OCI-LY7 (cell line): ENCODE measurements at regions not wholly inside any gene's neighbourhood (a gene's known extent, or its start where the extent isn't known, plus 50 kb on each side); places are given as distances from the start of the nearest gene placed in this dataset.

Source experiments
- BruUV-seq: library from RNA; stranded (reverse); fragments of 400-500 nt; replicated peaks from 2 replicates; lab custom pipeline; 2021; lab: Mats Ljungman, UMichigan
- CTCF ChIA-PET: fragments of 300-600 bp; sonication (Branson Sonifier 250); formaldehyde crosslinking; loops from one replicate; lab custom pipeline; 2022; ENCODE audit warnings: antibody characterized with exemption; ENCODE audit not compliant: unreplicated experiment; lab: Charles Lee
- POLR2A ChIA-PET: fragments of 300-600 bp; sonication (Branson Sonifier 250); formaldehyde crosslinking; loops from one replicate; lab custom pipeline; 2022; ENCODE audit warnings: antibody characterized with exemption; lab: Charles Lee
- DNase-seq: peaks from one replicate; pipeline ENCODE4 v3.0.0-alpha.2; 2015; ENCODE audit warnings: low spot score
- H2AFZ ChIP-seq: fragments of 200-600 bp; sonication (generic), shearing (Covaris generic); 2 replicates; pipeline ENCODE4 v1.6.1; 2014; ENCODE audit warnings: mild to moderate bottlenecking, antibody characterized with exemption, low read length, moderate library complexity
- H3K27ac ChIP-seq: fragments of 200-600 bp; sonication (generic); 2 replicates; pipeline ENCODE4 v1.5.1; 2014; ENCODE audit warnings: mixed run types, low read depth, mild to moderate bottlenecking, moderate library complexity, low read length, inconsistent platforms; ENCODE audit not compliant: poor library complexity, severe bottlenecking
- H3K36me3 ChIP-seq: fragments of 200-600 bp; sonication (generic); 2 replicates; pipeline ENCODE4 v1.6.1; 2014; ENCODE audit warnings: mild to moderate bottlenecking, antibody characterized with exemption, low read length, moderate library complexity, mixed read lengths; ENCODE audit not compliant: insufficient read depth
- H3K4me1 ChIP-seq: fragments of 200-600 bp; sonication (generic); 2 replicates; pipeline ENCODE4 v1.5.1; 2014; ENCODE audit warnings: mild to moderate bottlenecking, low read length; ENCODE audit not compliant: insufficient read depth, poor library complexity, severe bottlenecking
- H3K4me2 ChIP-seq: fragments of 200-600 bp; sonication (generic); 2 replicates; pipeline ENCODE4 v1.6.1; 2014; ENCODE audit warnings: mild to moderate bottlenecking, low read length
- H3K4me3 ChIP-seq: fragments of 200-600 bp; sonication (generic); 2 replicates; pipeline ENCODE4 v1.5.1; 2014; ENCODE audit warnings: mild to moderate bottlenecking, low read depth, low read length; ENCODE audit not compliant: poor library complexity, severe bottlenecking
- H3K79me2 ChIP-seq: fragments of 200-600 bp; sonication (generic); 2 replicates; pipeline ENCODE4 v1.6.1; 2016; ENCODE audit warnings: low read depth, mild to moderate bottlenecking, low read length, moderate library complexity, mixed read lengths; ENCODE audit not compliant: insufficient read depth
- H3K9me2 ChIP-seq: fragments of 200-600 bp; sonication (generic); 2 replicates; pipeline ENCODE4 v1.6.1; 2016; ENCODE audit warnings: mild to moderate bottlenecking, low read length, mixed read lengths; ENCODE audit not compliant: insufficient read depth
- H3K9me3 ChIP-seq: fragments of 200-600 bp; sonication (generic); 2 replicates; pipeline ENCODE4 v1.6.1; 2014; ENCODE audit warnings: mild to moderate bottlenecking, mixed run types, low read length, mixed read lengths
- H4K20me1 ChIP-seq: fragments of 200-600 bp; sonication (generic); 2 replicates; pipeline ENCODE4 v1.6.1; 2014; ENCODE audit warnings: mild to moderate bottlenecking, antibody characterized with exemption, low read length, moderate library complexity, mixed read lengths; ENCODE audit not compliant: insufficient read depth
- CTCF ChIP-seq: fragments of 200-600 bp; sonication (generic); conservative IDR thresholded peaks from 2 replicates; pipeline ENCODE4 v1.5.1; 2014; ENCODE audit warnings: mild to moderate bottlenecking, antibody characterized with exemption, low read length, moderate library complexity, mixed read lengths
- EZH2phosphoT487 ChIP-seq: fragments of 200-600 bp; sonication (generic); IDR thresholded peaks from 2 replicates; pipeline ENCODE4 v1.6.1; 2018; ENCODE audit warnings: low read depth, borderline replicate concordance, mild to moderate bottlenecking, mixed run types, antibody characterized with exemption, low read length, moderate library complexity, mixed read lengths
- intact Hi-C: fragments of 100-400 bp; cut with micrococcal nuclease; formaldehyde crosslinking; loops from one replicate; pipeline ENCODE4 v1.10.0; 2022; ENCODE audit not compliant: unreplicated experiment

DNA sequence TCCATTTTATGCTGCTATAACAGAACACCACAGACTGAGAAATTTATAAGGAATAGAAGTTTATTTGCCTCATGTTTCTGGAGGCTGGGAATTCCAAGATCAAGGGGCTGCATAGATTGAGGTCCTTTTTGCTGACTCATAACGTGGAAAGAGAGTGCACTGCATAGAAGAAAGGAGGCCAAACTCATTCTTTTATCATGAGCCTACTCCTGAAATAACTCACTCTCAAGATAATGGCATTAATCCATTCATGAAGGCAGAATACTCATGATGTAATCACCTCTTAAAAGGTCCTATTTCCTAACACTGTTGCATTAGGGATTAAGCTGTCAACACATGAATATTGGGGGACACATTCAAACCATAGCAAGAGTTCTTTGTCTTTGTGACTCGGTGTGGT lies 60.0 kb upstream of the FBXO33 start:
- no peaks in the 10 kb centered on the region for H4K20me1 ChIP-seq
- H2AFZ ChIP-seq, result no peak overlapping the region
- ChIA-PET POLR2A (no interaction called here), CTCF (no interaction called here)
- TF ChIP-seq EZH2phosphoT487, result no peak
- TF ChIP-seq CTCF, result no peak
- no TSS peak for BruUV-seq
- H3K27ac ChIP-seq, result no peak overlapping the region
- H3K36me3 ChIP-seq, result no peaks in the 10 kb centered on the region
- no peak overlapping the region for H3K4me3 ChIP-seq
- no peak for DNase-seq
- no peaks in the 10 kb centered on the region for H3K9me2 ChIP-seq
- 0 out of 2 replicates have a peak, but pooled peaks cover 8% of the 10 kb centered on the region for H3K9me3 ChIP-seq
- intact Hi-C loops, result no loop called here
- H3K4me1 ChIP-seq, result no peaks in the 10 kb centered on the region
- no peak overlapping the region for H3K4me2 ChIP-seq
- no peaks in the 10 kb centered on the region for H3K79me2 ChIP-seq

- Histone ChIP-seq H3K4me3 (no peak overlapping the region), H3K4me1 (no peaks in the 10 kb centered on the region), H3K9me2 (no peaks in the 10 kb centered on the region), H3K27ac (no peak overlapping the region), H3K9me3 (0 out of 2 replicates have a peak, but pooled peaks cover 8% of the 10 kb centered on the region), H3K4me2 (no peak overlapping the region), H4K20me1 (no peaks in the 10 kb centered on the region), H3K79me2 (no peaks in the 10 kb centered on the region), H3K36me3 (no peaks in the 10 kb centered on the region), H2AFZ (peak overlapping the region; percentile 49)
- DNase-seq, result peak; percentile 51
- BruUV-seq, result no TSS peak
- CTCF ChIA-PET, result no interaction called here
- POLR2A ChIA-PET, result interaction anchor here (0.7 kb wide), 1 partner anchor 724 kb away, joined by 3 read pairs; no protein-coding TSS in a partner anchor
- peak; percentile 89 for TF ChIP-seq CTCF
- TF ChIP-seq EZH2phosphoT487, result no peak
- intact Hi-C loops, result no loop called here
Measured at GRCh38 chr14:39491134-39491571, 58.9 kb upstream of the FBXO33 start.

DNA sequence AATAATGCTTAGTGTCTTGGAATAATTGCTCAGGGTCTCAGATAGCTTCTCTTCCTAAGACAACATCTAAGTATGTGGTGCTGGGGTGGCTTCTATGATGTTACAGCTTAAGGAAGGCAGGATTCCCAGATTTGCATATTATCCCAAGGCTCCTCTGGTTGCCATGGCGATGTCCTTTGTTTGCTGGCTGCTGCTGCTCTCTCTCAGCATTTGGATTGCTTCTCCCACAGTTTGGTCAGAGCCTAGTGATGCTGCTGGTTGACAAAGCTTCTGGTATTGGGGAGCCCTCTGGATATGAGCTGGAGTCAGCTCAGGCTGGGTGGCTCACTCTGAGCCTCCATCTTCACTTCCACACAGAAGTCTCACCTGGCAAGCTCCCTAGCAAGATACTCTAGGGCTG lies 56.4 kb upstream of the FBXO33 start:
- intact Hi-C loops, result no loop called here
- CTCF ChIA-PET, result no interaction called here
- no TSS peak for BruUV-seq
- H3K36me3 ChIP-seq, result no peaks in the 10 kb centered on the region
- H3K27ac ChIP-seq, result no peak overlapping the region
- H3K4me2 ChIP-seq, result no peak overlapping the region
- H3K9me3 ChIP-seq, result no peaks in the 10 kb centered on the region
- H2AFZ ChIP-seq, result no peak overlapping the region
- no peak overlapping the region for H3K4me3 ChIP-seq
- POLR2A ChIA-PET, result interaction anchor here (0.6 to 1.1 kb wide), 4 partner anchors 36 to 725 kb away, joined by 3 to 4 read pairs (median 4); no protein-coding TSS in a partner anchor
- TF ChIP-seq EZH2phosphoT487 (no peak), CTCF (no peak)
- H3K9me2 ChIP-seq, result no peaks in the 10 kb centered on the region
- no peak for DNase-seq
- no peaks in the 10 kb centered on the region for H3K79me2 ChIP-seq
- H3K4me1 ChIP-seq, result no peaks in the 10 kb centered on the region
- H4K20me1 ChIP-seq, result no peaks in the 10 kb centered on the region
